HAP-1 (cell line): ENCODE measurements at regions not wholly inside any gene's neighbourhood (a gene's known extent, or its start where the extent isn't known, plus 50 kb on each side); places are given as distances from the start of the nearest gene placed in this dataset.

Experiments
- DNase-seq, 2 experiments: peaks; one replicate each; pipeline ENCODE4 v3.0.0-alpha.2; 2016 to 2020; ENCODE audit warnings: low spot score in 2 of 2
- H3K27me3 ChIP-seq: fragments of 250-450 bp; sonication (Bioruptor Pico); 2 replicates; pipeline ENCODE4 v1.5.1; 2020; ENCODE audit warnings: low read depth, mild to moderate bottlenecking, moderate library complexity
- H3K36me3 ChIP-seq: fragments of 250-450 bp; sonication (Bioruptor Pico); replicated peaks from 2 replicates; pipeline ENCODE4 v1.5.1; 2020; ENCODE audit warnings: mild to moderate bottlenecking
- H3K4me1 ChIP-seq: fragments of 250-450 bp; sonication (Bioruptor Pico); 2 replicates; pipeline ENCODE4 v1.5.1; 2020; ENCODE audit warnings: mild to moderate bottlenecking
- H3K4me3 ChIP-seq: fragments of 250-450 bp; sonication (Bioruptor Pico); 2 replicates; pipeline ENCODE4 v1.5.1; 2020; ENCODE audit warnings: mild to moderate bottlenecking, moderate library complexity
- H3K9me3 ChIP-seq: fragments of 250-450 bp; sonication (Bioruptor Pico); 2 replicates; pipeline ENCODE4 v1.5.1; 2020; ENCODE audit warnings: mild to moderate bottlenecking, moderate library complexity
- in situ Hi-C: fragments of 300-500 bp; cut with MboI; formaldehyde crosslinking; loops from 3 replicates; pipeline ENCODE4 v1.14.3; 2020; ENCODE audit warnings: low sequenced_read_pairs, inconsistent platforms, mixed read lengths

DNA sequence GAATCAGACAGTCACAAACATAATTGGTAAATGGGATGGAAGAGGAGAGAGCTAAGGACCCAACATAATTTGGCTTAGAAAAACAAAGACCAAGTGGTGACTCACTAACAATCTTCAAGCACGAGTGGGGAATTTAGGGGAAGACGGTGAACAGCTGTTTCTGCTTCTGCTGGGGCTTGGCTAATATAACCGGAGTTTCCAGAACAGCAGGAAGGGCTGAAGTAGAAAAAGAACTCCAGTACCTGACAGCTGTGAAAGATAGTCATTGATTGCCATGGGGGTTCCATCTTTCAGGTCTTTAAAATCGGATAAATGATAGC is 290.9 kb upstream of the LDB2 start:
- Histone ChIP-seq H3K27me3 (no peaks in the 10 kb centered on the region), H3K4me1 (no peaks in the 10 kb centered on the region; the same call in 1 of the 2 replicates), H3K9me3 (0 out of 2 replicates have a peak, but pooled peaks cover 3% of the 10 kb centered on the region), H3K4me3 (no peak overlapping the region), H3K36me3 (no peaks in the 10 kb centered on the region)
- DNase-seq, result no peak
- in situ Hi-C loops, result no loop called here

DNA sequence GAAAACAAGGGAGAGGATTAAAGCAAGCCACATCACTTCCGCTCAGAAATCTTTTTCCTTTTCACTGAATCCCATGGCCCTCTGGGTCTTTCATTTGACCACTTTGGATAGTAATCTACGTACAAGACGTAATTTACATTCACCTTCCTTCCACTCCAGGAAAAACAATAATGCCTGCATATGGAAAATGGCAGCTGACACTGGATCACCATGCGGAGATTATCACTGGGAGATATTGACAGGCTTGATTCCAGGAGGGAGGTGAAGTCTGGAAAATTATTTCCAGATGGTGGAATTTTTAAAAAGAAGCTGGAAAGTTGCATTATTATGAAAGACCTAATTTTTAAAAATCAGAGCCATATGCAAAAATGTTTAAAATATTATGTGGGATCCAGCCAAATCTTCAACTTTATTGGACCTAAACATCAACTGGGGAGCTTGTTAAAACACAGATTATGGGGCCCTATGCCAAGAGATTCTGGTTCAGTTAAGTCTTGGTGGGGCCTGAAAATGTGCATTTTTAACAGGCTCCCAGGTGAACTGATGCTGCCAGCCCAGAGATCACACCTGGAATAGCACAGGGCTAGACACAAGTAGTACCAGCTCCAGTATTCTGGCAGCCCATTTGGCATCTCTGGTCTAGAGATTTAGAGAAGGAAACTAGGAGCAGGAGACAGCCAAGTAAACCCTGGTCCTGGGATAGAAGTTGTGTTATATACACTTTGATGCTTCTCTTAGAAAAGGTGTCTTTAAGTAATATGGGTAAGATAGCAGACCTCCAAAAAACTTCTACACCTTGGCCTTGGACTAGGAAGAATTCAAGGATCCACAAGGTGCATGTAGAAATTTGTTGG is 290.3 kb upstream of the LDB2 start:
- in situ Hi-C loops, result no loop called here
- 0 out of 2 replicates have a peak, but pooled peaks cover 3% of the 10 kb centered on the region for H3K9me3 ChIP-seq
- no peak for DNase-seq
- H3K4me3 ChIP-seq, result no peak overlapping the region
- no peaks in the 10 kb centered on the region for H3K36me3 ChIP-seq
- H3K27me3 ChIP-seq, result no peaks in the 10 kb centered on the region
- no peaks in the 10 kb centered on the region; the same call in 1 of the 2 replicates for H3K4me1 ChIP-seq

DNA sequence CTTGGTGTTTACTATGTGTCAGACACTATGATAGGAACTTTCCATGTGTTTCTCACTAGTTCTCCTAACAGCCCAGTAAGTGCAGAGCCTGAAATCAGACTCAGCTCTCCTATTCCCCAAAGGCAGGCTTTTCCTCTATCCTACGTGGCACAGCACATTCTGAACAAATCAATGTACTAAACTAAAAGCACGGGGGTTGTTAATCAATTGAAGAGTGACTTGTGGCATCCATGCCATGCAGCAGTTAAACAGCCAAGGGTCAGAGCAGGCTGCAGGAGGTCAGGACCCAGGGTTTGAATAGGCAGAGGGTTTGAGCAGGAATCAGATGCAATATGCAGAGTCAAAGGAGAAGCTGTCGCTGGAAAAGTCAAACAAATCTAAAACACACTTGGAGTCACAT is 289.7 kb upstream of the LDB2 start:
- H3K27me3 ChIP-seq, result no peaks in the 10 kb centered on the region
- H3K36me3 ChIP-seq, result no peaks in the 10 kb centered on the region
- no peak for DNase-seq
- no peaks in the 10 kb centered on the region; the same call in 1 of the 2 replicates for H3K4me1 ChIP-seq
- H3K4me3 ChIP-seq, result no peak overlapping the region
- in situ Hi-C loops, result no loop called here
- H3K9me3 ChIP-seq, result 0 out of 2 replicates have a peak, but pooled peaks cover 3% of the 10 kb centered on the region

DNA sequence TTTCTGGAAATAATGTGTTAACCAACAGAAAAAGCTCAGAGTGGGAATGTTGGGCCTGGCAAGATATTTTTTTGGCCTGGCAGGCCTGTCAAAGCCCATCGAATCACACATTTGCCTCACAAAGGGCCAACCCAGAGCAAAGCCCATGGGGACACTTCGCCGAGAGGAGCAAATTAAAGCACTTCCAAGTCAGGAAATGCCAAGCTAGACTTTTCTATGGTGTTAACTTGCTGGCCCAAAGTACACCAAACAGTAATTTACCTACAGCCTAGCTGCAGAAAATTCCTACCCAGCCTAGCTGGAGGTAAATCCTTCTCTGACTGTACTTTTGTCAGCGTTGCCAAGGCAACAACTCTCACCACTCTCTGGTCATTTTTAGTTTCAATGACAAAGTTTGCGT is 288.6 kb upstream of the LDB2 start:
- Histone ChIP-seq H3K9me3 (0 out of 2 replicates have a peak, but pooled peaks cover 3% of the 10 kb centered on the region), H3K27me3 (no peaks in the 10 kb centered on the region), H3K36me3 (no peaks in the 10 kb centered on the region), H3K4me1 (no peaks in the 10 kb centered on the region; the same call in 1 of the 2 replicates), H3K4me3 (no peak overlapping the region)
- no peak for DNase-seq
- in situ Hi-C loops, result no loop called here

DNA sequence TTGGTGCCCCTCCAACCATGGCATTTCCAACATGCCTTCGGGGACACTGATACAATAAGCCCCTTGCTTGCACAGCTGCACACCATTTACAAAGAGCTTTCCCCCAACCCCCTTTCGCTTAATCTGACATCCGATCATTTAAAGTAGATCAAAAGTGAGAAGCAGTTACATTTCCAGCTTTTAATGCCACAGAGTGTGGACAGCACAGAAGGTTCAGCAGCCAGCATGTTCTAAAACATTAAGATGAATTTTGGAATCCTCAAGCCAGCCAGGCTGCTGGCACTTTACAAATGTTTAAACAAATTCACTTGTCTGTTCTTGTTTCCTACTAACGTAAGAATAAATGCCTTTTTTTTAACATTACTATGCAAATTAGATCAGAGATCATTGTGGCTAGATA is 284.4 kb upstream of the LDB2 start:
- DNase-seq, result no peak
- Histone ChIP-seq H3K9me3 (no peaks in the 10 kb centered on the region), H3K4me1 (no peaks in the 10 kb centered on the region), H3K27me3 (no peaks in the 10 kb centered on the region), H3K4me3 (no peak overlapping the region), H3K36me3 (no peaks in the 10 kb centered on the region)
- in situ Hi-C loops, result no loop called here

DNA sequence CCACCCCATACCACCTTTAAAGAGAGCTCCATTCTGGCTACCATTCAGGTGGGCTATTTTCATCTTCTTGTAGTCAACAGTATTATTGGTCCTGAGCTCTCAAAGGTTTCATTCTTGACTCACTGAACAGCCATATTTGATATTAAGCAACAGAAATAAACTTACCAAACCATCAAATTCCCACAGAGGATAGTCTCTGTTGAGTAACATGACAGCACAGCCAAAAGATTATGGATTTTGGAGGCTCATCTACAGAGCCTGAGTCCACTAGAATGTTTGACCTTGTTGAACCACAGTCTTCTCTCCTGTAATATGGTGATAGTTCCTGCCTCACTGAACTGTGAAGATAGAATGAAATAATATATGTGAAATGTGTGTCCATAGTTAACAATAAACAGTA is 276.3 kb upstream of the LDB2 start:
- no peak overlapping the region for H3K4me3 ChIP-seq
- H3K27me3 ChIP-seq, result no peaks in the 10 kb centered on the region
- no peaks in the 10 kb centered on the region for H3K9me3 ChIP-seq
- in situ Hi-C loops, result no loop called here
- H3K4me1 ChIP-seq, result no peaks in the 10 kb centered on the region; the same call in 1 of the 2 replicates
- no peak for DNase-seq
- no peaks in the 10 kb centered on the region for H3K36me3 ChIP-seq

DNA sequence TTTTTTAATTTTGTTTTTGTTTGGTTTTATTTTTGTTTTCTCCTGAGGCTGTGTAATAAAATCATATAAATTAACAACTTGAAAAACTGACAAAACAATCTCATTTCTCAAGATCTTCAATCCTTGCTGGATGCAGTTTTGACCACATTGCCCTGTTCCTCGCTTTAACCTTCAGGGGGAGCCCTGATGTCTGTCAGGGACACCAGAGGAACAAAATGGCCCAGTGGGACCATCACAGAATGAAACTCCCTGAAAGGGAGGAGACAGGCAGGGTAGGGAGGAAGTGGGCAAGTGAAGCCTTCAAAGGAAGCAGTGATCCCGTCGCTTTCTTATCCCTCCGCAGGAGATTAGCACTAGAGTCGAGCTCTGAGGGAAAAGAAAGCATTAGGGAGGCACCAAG is 274.9 kb upstream of the LDB2 start:
- Histone ChIP-seq H3K4me3 (no peak overlapping the region), H3K27me3 (no peaks in the 10 kb centered on the region), H3K36me3 (no peaks in the 10 kb centered on the region), H3K4me1 (peaks cover 8% of the 10 kb centered on the region), H3K9me3 (no peaks in the 10 kb centered on the region)
- in situ Hi-C loops, result no loop called here
- peak in 1 of 2 experiments; percentile 48 for DNase-seq

DNA sequence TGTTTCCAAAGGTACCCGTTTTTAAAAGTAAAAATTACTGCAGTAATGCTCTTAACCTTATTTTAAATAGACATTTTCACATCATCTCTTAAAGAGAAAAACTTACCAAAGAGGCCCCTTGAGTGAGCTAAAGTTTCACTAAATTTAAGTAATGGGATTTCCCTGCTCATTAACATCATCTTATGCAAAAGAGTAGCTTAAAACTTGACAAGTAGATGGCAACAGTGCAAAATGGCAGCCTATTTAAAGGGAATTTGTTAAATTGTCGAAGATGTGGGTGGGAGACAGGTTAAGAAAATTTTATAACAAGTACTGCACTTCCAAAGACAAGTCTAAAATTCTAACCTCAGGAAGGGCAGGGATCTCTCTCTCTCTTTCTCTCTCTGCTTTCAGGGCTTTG is 271.7 kb upstream of the LDB2 start:
- Histone ChIP-seq H3K4me1 (peaks cover 16% of the 10 kb centered on the region), H3K9me3 (no peaks in the 10 kb centered on the region), H3K36me3 (no peaks in the 10 kb centered on the region), H3K4me3 (no peak overlapping the region), H3K27me3 (no peaks in the 10 kb centered on the region)
- in situ Hi-C loops, result no loop called here
- no peak for DNase-seq

DNA sequence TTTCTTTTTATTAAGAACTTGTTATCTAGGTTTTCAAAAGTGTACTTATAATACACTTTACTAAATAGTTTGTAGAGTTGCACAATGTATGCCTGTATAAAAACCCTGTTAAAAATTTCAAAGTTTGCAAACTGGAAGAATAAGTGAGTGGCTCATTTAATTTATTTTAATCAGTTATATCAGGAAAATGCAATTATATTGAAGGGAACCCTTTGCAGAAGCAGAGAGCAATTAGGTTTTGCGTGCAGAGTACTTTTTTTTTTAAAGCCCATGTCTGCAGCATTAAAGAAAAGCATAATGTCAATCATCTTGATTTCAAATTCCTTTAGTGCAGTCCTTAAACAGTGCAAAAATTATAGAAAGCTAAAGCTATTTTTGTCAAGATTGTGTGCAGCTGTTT is 271.3 kb upstream of the LDB2 start:
- in situ Hi-C loops, result no loop called here
- DNase-seq, result no peak
- no peak overlapping the region for H3K4me3 ChIP-seq
- no peaks in the 10 kb centered on the region for H3K27me3 ChIP-seq
- H3K36me3 ChIP-seq, result no peaks in the 10 kb centered on the region
- H3K4me1 ChIP-seq, result peaks cover 16% of the 10 kb centered on the region
- no peaks in the 10 kb centered on the region for H3K9me3 ChIP-seq

DNA sequence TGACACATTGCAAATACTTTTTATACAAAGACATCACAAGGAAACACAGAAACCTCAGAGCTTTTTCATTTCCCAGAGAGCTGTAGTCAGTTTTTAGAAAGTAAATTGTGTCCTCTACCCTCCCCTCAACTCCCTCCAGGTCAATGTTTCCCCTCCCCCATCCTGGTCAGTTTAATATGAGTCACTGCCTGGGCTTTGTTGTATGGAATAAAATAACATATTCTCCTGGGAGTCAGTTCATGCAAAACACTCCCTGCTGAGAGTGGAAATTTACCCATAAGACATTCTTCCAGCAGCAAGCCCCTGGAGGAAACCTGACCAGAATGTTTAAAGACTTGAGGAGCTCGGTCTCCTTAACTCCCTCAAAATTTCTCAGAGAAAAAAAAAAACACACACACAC is 270.1 kb upstream of the LDB2 start:
- Histone ChIP-seq H3K9me3 (no peaks in the 10 kb centered on the region), H3K36me3 (no peaks in the 10 kb centered on the region), H3K27me3 (no peaks in the 10 kb centered on the region), H3K4me3 (no peak overlapping the region), H3K4me1 (peaks cover 16% of the 10 kb centered on the region)
- in situ Hi-C loops, result no loop called here
- DNase-seq, result peak; percentile 74 to 84

DNA sequence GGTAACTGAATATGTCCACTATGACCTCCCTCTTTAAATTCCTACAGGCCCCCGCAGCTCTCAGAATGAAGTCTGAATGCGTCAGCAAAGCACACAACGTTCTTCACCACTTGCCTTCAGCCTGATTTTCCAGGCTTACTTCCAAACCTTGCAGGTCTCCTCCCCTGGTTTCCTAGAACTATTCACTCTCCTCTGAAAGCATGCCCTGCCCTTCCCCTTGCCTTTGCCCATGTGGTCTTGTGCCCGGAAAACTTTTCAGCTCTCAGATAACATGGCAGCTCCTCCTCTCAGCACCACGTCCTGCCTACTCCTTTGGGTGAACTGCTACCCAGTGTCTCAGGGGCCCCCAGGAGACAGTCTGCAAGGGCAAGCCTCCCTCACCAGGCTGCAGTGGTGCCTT is 268.5 kb upstream of the LDB2 start:
- H3K27me3 ChIP-seq, result no peaks in the 10 kb centered on the region
- H3K36me3 ChIP-seq, result no peaks in the 10 kb centered on the region
- in situ Hi-C loops, result no loop called here
- no peak overlapping the region for H3K4me3 ChIP-seq
- peaks cover 16% of the 10 kb centered on the region for H3K4me1 ChIP-seq
- DNase-seq, result no peak
- H3K9me3 ChIP-seq, result no peaks in the 10 kb centered on the region

DNA sequence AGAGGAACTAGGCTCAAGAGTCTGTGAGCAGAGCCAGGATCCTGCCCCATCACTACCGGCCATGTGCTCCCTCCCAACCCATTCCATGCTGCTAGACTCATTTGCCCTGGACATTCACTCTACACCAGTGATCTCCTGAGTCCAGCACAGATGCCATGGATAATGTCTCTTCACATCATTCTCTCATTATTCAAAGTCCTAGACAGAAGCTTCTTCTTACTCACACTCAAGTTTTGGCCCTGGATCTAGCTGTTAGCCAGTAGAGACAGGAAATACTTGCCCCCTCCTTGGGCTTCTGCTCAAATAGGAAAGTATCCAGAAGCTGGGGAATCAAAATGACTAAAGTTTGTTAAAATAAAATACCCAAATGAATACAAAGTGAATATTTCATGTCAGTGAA is 266.8 kb upstream of the LDB2 start:
- in situ Hi-C loops, result no loop called here
- Histone ChIP-seq H3K36me3 (no peaks in the 10 kb centered on the region), H3K4me1 (peaks cover 16% of the 10 kb centered on the region), H3K27me3 (no peaks in the 10 kb centered on the region), H3K4me3 (no peak overlapping the region), H3K9me3 (no peaks in the 10 kb centered on the region)
- no peak for DNase-seq

DNA sequence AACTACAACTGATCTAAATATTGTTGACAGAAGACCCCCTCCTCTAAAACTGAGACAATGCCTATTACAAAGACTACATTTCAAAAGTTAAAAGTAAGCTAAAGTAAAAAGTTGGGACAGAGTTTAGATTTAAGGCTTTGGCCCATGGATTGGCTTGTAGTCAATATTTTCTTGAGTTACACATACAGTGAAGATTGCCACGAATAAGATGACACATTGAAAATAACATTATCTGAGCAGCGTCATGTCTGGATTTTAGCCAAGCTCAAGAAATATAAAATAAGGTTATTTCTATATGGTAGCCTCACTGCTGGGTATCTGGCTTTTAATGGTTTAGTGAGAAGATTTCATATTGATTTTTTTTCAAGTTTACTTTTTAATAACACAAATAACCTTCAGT is 266.2 kb upstream of the LDB2 start:
- Histone ChIP-seq H3K27me3 (no peaks in the 10 kb centered on the region), H3K4me1 (peaks cover 16% of the 10 kb centered on the region), H3K4me3 (no peak overlapping the region), H3K36me3 (no peaks in the 10 kb centered on the region), H3K9me3 (no peaks in the 10 kb centered on the region)
- no peak for DNase-seq
- in situ Hi-C loops, result no loop called here

DNA sequence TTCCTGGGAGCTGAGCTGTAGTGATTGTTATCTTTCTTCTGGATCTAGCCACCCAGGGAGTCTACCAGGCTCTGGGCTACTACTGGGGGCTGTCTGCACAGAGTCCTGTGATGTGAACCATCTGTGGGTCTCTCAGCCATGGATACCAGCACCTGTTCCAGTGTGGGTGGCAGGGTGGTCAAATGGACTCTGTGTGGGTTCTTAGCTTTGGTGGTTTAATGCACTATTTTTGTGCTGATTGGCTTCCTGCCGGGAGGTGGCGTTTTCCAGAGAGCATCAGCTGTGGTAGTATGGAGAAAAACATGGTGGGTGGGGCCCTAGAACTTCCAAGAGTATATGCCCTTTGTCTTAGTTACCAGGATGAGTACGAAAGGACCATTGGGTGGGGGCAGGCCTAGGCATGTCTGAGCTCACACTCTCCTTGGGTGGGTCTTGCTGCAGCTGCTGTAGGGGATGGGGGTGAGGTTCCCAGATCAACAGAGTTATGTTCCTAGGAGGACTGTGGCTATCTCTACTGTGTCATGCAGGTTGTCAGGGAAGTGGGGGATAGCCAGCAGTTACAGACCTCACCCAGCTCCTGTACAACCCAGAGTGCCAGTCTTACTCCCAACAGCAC is 264.8 kb upstream of the LDB2 start:
- Histone ChIP-seq H3K4me3 (no peak overlapping the region), H3K27me3 (no peaks in the 10 kb centered on the region), H3K4me1 (peaks cover 8% of the 10 kb centered on the region), H3K36me3 (no peaks in the 10 kb centered on the region), H3K9me3 (no peaks in the 10 kb centered on the region)
- peak in 1 of 2 experiments; percentile 27 for DNase-seq
- in situ Hi-C loops, result no loop called here
